ENCODE measurements at regions not wholly inside any gene's neighbourhood (a gene's known extent, or its start where the extent isn't known, plus 50 kb on each side); places are given as distances from the start of the nearest gene placed in this dataset.

DNA sequence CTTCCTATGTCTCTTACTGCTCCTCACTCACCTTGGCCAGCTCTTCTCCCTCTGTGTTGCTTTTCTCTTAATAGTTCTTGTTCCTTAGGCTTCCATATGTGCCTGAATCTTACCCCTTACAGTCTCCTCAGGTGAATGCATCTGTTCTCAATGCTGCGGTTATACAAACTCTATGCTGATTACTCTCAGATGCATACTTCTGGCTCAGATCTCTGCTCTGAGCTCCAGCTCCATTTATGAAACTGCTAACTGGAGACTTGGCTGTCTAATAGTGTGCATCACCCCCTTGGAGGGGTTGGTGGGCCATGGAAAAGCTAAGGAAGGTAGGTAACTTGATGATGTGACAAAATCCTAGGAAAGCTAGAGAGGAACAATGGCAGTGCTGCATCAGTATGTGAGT is 422.5 kb downstream of the TMEM135 start:
- Histone ChIP-seq H3K4me3 (no peak overlapping the region), H3K36me3 (no peaks in the 10 kb centered on the region), H3K4me1 (no peaks in the 10 kb centered on the region), H3K27ac (no peak overlapping the region), H3K9me3 (no peaks in the 10 kb centered on the region), H3K27me3 (no peaks in the 10 kb centered on the region)
- no peak for ATAC-seq
- TF ChIP-seq EP300 (IDR thresholded peaks at IDR 0.05): no peak
- no peak for TF ChIP-seq POLR2AphosphoS5 (IDR thresholded peaks at IDR 0.05)
- WGBS, 2 donors (ENCODE audit: low coverage in 1 of 2): 60 to 73% methylated on average over 1 of the region's 1 CpG

GRCh38 chr11:87459351-87459750 is 421.6 kb downstream of the TMEM135 start:
- Histone ChIP-seq H3K4me3 (no peak overlapping the region), H3K27me3 (no peaks in the 10 kb centered on the region), H3K36me3 (no peaks in the 10 kb centered on the region), H3K27ac (no peak overlapping the region), H3K9me3 (no peaks in the 10 kb centered on the region), H3K4me1 (no peaks in the 10 kb centered on the region)
- TF ChIP-seq POLR2A (IDR thresholded peaks at IDR 0.05): no peak
- no peak for TF ChIP-seq POLR2AphosphoS5 (IDR thresholded peaks at IDR 0.05)
- TF ChIP-seq CTCF (IDR thresholded peaks at IDR 0.05): no peak
- no peak for TF ChIP-seq EP300 (IDR thresholded peaks at IDR 0.05)
- WGBS, 2 donors (ENCODE audit: low coverage in 1 of 2): 83 to 92% methylated on average over 3 of the region's 3 CpGs
- no peak for ATAC-seq

DNA sequence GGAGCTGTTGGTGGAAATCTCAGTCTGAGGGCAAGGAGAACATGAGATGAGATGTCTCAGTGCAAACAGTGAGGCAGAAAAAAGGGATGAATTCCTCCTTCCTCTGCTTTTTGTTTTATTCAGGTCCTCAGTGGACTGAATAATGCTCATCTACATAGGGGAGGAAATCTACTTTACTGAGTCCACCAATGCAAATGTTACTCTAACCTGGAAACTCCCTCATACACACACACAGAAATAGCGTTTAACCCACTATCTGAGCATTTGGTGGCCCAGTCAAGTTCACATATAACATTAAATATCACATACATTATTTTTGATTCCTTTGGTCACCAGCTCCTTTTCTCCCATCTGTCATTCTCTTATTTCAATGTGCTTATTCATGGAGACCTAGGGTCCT is 418.8 kb downstream of the TMEM135 start:
- WGBS, 2 donors (ENCODE audit: low coverage in 1 of 2): 100% methylated on average over 1 of the region's 1 CpG
- no peak for TF ChIP-seq EP300 (IDR thresholded peaks at IDR 0.05)
- TF ChIP-seq CTCF (IDR thresholded peaks at IDR 0.05): no peak
- no peak for TF ChIP-seq POLR2A (IDR thresholded peaks at IDR 0.05)
- TF ChIP-seq POLR2AphosphoS5 (IDR thresholded peaks at IDR 0.05): no peak
- H3K36me3 ChIP-seq: no peaks in the 10 kb centered on the region
- H3K4me3 ChIP-seq: no peak overlapping the region
- H3K4me1 ChIP-seq: no peaks in the 10 kb centered on the region
- no peak overlapping the region for H3K27ac ChIP-seq
- no peaks in the 10 kb centered on the region for H3K9me3 ChIP-seq
- no peak for ATAC-seq
- H3K27me3 ChIP-seq: no peaks in the 10 kb centered on the region

DNA sequence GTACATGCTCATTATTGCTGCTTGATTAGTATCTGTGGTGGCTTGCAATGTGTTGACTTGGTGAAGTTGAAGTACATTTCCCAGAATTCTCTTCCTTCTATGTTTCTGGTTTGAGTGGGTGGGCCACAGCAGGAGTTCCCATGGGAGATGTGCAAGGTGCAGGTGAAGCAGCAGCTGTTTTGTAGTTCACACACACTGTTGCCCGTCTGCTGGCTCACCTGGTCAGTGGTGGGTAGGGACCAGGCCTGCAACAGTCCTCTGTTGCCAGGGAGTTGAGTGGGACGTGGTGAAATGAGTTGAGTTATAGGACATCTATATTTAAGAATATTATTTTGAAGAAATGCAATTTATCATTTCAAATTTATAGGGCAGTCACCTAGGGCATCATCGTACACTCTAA is 417.4 kb downstream of the TMEM135 start:
- no peaks in the 10 kb centered on the region for H3K27me3 ChIP-seq
- WGBS, 2 donors (ENCODE audit: low coverage in 1 of 2): 85 to 93% methylated on average over 2 to 3 of the region's 3 CpGs

DNA sequence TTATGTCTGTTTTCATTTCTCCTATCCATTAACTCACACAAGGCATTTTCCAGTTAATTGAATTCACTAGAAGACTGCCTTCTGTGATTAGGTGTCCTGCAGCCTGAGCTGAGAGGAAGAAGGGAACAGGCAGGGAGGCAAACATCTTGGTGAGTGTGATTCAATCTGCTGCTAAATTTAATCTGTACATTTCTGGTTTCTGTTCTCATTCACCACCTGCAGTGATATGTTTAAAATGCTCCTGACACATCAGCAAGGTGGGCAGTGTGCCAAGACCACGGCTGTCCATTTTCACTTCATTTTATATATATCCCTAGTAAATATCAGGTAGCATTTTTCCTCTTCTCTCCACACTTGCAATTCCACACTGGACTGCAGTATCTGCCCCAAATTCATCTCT is 416.5 kb downstream of the TMEM135 start:
- Histone ChIP-seq H3K27ac (no peak overlapping the region), H3K4me1 (no peaks in the 10 kb centered on the region), H3K36me3 (no peaks in the 10 kb centered on the region), H3K4me3 (no peak overlapping the region), H3K9me3 (no peaks in the 10 kb centered on the region), H3K27me3 (no peaks in the 10 kb centered on the region)
- TF ChIP-seq POLR2A (IDR thresholded peaks at IDR 0.05) (no peak), POLR2AphosphoS5 (IDR thresholded peaks at IDR 0.05) (no peak), EP300 (IDR thresholded peaks at IDR 0.05) (no peak), CTCF (IDR thresholded peaks at IDR 0.05) (no peak)
- 0% methylated on average over 1 of the region's 1 CpG; no CpG with 5 or more reads in 1 of the 2 donors for WGBS, 2 donors (ENCODE audit: low coverage in 1 of 2)
- ATAC-seq: no peak

More for the DNA sequence above, 417.4 kb downstream of the TMEM135 start:
- no peaks in the 10 kb centered on the region for H3K4me1 ChIP-seq
- TF ChIP-seq EP300 (IDR thresholded peaks at IDR 0.05) (no peak), POLR2AphosphoS5 (IDR thresholded peaks at IDR 0.05) (no peak), POLR2A (IDR thresholded peaks at IDR 0.05) (no peak), CTCF (IDR thresholded peaks at IDR 0.05) (no peak)
- no peak overlapping the region for H3K4me3 ChIP-seq
- ATAC-seq: no peak
- no peaks in the 10 kb centered on the region for H3K36me3 ChIP-seq
- no peak overlapping the region for H3K27ac ChIP-seq
- H3K9me3 ChIP-seq: no peaks in the 10 kb centered on the region

Data from gastroesophageal sphincter (tissue), 4 donors.